K562 (cell line): ENCODE measurements at regions not wholly inside any gene's neighbourhood (a gene's known extent, or its start where the extent isn't known, plus 50 kb on each side); places are given as distances from the start of the nearest gene placed in this dataset.

Experiments
- ATAC-seq: fragments of 200-7000 bp; cut with Tn5 transposase; 3 replicates; pipeline ENCODE4 v1.9.1; 2020; ENCODE audit warnings: moderate library complexity
- BruUV-seq: library from RNA; stranded (reverse); fragments of 400-500 nt; replicated peaks from 2 replicates; lab custom pipeline; 2021; lab: Mats Ljungman, UMichigan
- CTCF ChIA-PET: fragments of 300-600 bp; formaldehyde crosslinking; extraction: SDS; loops from one replicate; lab custom pipeline; 2021; ENCODE audit warnings: low intra/inter-chr PET ratio; lab: Yijun Ruan, JAX
- POLR2A ChIA-PET: fragments of 300-600, 350-650 bp; sonication (Branson Sonifier 250); formaldehyde crosslinking; extraction: SDS; loops from one replicate; lab custom pipeline; 2021; ENCODE audit warnings: antibody characterized with exemption, inconsistent platforms; lab: Yijun Ruan, JAX
- DNase-seq, 4 experiments: peaks; one replicate each; pipeline versions ENCODE4 v3.0.0 to v3.0.0-alpha.2; 2011 to 2018; ENCODE audit warnings: low spot score in 3 of 4, mixed read lengths in 3 of 4; ENCODE audit errors: extremely low read depth in 1 of 4
- FAIRE-seq: peaks from 2 replicates; lab custom pipeline; 2011; peaks lifted over from hg19 to GRCh38; lab: Jason Lieb, UNC
- H2AFZ ChIP-seq: 2 replicates; pipeline ENCODE4 v1.6.0; 2011; ENCODE audit warnings: low read depth, low read length, control low read depth, inconsistent platforms
- H3K27ac ChIP-seq: fragments of 200-600 bp; 3 replicates; pipeline ENCODE4 v1.8.0; 2011; ENCODE audit warnings: low read depth, mild to moderate bottlenecking, control low read depth, inconsistent platforms, low read length, moderate library complexity, mixed read lengths; ENCODE audit errors: extremely low read depth
- H3K27me3 ChIP-seq, 2 experiments: fragments of 300-600 bp in 1 of 2; 2 replicates in 1 of 2; 3 replicates in 1 of 2; pipeline versions ENCODE4 v1.6.0 to v1.8.0; 2011; ENCODE audit warnings: inconsistent platforms in 2 of 2, low read length in 2 of 2, mild to moderate bottlenecking in 1 of 2, mixed read lengths in 1 of 2, moderate library complexity in 1 of 2; ENCODE audit not compliant: control insufficient read depth in 2 of 2, insufficient read depth in 2 of 2
- H3K36me3 ChIP-seq: fragments of 300-600 bp; 3 replicates; pipeline ENCODE4 v1.8.0; 2011; ENCODE audit warnings: mild to moderate bottlenecking, low read length, inconsistent platforms; ENCODE audit not compliant: control insufficient read depth, insufficient read depth
- H3K4me1 ChIP-seq, 2 experiments: fragments of 200-600 bp in 1 of 2; replicated peaks in 1 of 2; 2 replicates in 1 of 2; 3 replicates in 1 of 2; pipeline versions ENCODE4 v1.5.1 to v1.8.0; 2011; ENCODE audit warnings: inconsistent platforms in 2 of 2, low read length in 2 of 2, mild to moderate bottlenecking in 1 of 2, mixed read lengths in 1 of 2, moderate library complexity in 1 of 2; ENCODE audit not compliant: control insufficient read depth in 2 of 2, insufficient read depth in 2 of 2
- H3K4me2 ChIP-seq: 2 replicates; pipeline ENCODE4 v1.6.1; 2011; ENCODE audit warnings: low read length, control low read depth, inconsistent platforms, mixed read lengths; ENCODE audit not compliant: insufficient read depth
- H3K4me3 ChIP-seq: fragments of 200-600 bp; sonication (generic), shearing (Covaris generic); 2 replicates; pipeline ENCODE4 v1.5.1; 2016; ENCODE audit warnings: control low read depth, inconsistent platforms
- H3K79me2 ChIP-seq: fragments of 200-600 bp; 3 replicates; pipeline ENCODE4 v1.8.0; 2011; ENCODE audit warnings: low read length, inconsistent platforms; ENCODE audit not compliant: control insufficient read depth, insufficient read depth
- H3K9ac ChIP-seq, 2 experiments: 2 replicates each; pipeline versions ENCODE4 v1.6.0 to v1.6.1; 2011; ENCODE audit warnings: low read depth in 2 of 2, low read length in 2 of 2, control low read depth in 1 of 2, inconsistent platforms in 1 of 2, mild to moderate bottlenecking in 1 of 2, mixed read lengths in 1 of 2; ENCODE audit not compliant: insufficient read depth in 1 of 2
- H3K9me1 ChIP-seq: one replicate; pipeline ENCODE4 v1.6.0; 2011; ENCODE audit warnings: inconsistent platforms, mild to moderate bottlenecking, low read length, moderate library complexity; ENCODE audit not compliant: control insufficient read depth, insufficient read depth
- H3K9me3 ChIP-seq: replicated peaks from 2 replicates; pipeline ENCODE4 v1.5.1; 2011; ENCODE audit warnings: low read depth, low read length, inconsistent platforms; ENCODE audit not compliant: control insufficient read depth, insufficient read depth
- H4K20me1 ChIP-seq: replicated peaks from 2 replicates; pipeline ENCODE4 v1.6.1; 2011; ENCODE audit warnings: low read length, inconsistent platforms, mixed read lengths; ENCODE audit not compliant: control insufficient read depth, insufficient read depth
- CEBPB ChIP-seq: fragments of 450-650 bp; IDR thresholded peaks from 2 replicates; pipeline ENCODE4 v1.6.1; 2016; ENCODE audit warnings: missing genetic modification characterization, missing compliant biosample characterization
- CEBPG ChIP-seq, 3 experiments: fragments of 200-800 bp in 1 of 3; sonication (Bioruptor generic) in 1 of 3; sonication (generic) in 1 of 3; formaldehyde crosslinking in 1 of 3; IDR thresholded peaks in 2 of 3; conservative IDR thresholded peaks in 1 of 3; 2 replicates each; pipeline versions ENCODE4 v1.6.1 to v1.8.0; 2016 to 2022; ENCODE audit warnings: missing compliant biosample characterization in 2 of 3, missing genetic modification characterization in 2 of 3, mild to moderate bottlenecking in 1 of 3, missing genetic modification reagents in 1 of 3
- DACH1 ChIP-seq: fragments of 450-650 bp; IDR thresholded peaks from 2 replicates; pipeline ENCODE4 v1.6.1; 2018; ENCODE audit not compliant: partially characterized antibody
- HOXB6 ChIP-seq: fragments of 250-450 bp; sonication (Bioruptor Pico); IDR thresholded peaks from 2 replicates; pipeline ENCODE4 v1.5.1; 2022; ENCODE audit warnings: mild to moderate bottlenecking, borderline replicate concordance
- KDM1A ChIP-seq, 2 experiments: fragments of 450-650 bp; IDR thresholded peaks; 2 replicates each; pipeline ENCODE4 v1.6.1; 2016; ENCODE audit warnings: mild to moderate bottlenecking in 2 of 2
- RFX5 ChIP-seq: IDR thresholded peaks from 2 replicates; pipeline ENCODE4 v1.6.1; 2011; ENCODE audit warnings: low read depth, mild to moderate bottlenecking, improper control_type of control experiment, low read length
- ZNF311 ChIP-seq: fragments of 250-450 bp; sonication (Bioruptor Pico); IDR thresholded peaks from 2 replicates; pipeline ENCODE4 v1.4.0; 2020; ENCODE audit warnings: mild to moderate bottlenecking, moderate library complexity
- WGBS: fragments of 100-300 bp; shearing (Covaris generic); methylation state at CpG from one replicate; pipeline ENCODE4 v1.1.6; 2016; ENCODE audit warnings: low coverage, mixed read lengths; ENCODE audit not compliant: insufficient coverage; ENCODE audit errors: missing lambda C conversion rate; 5-methylcytosine and 5-hydroxymethylcytosine counted together
- in situ Hi-C: fragments of 300-500 bp; cut with MboI; formaldehyde crosslinking; loops from 4 replicates; pipeline ENCODE4 v1.15.0; 2018; ENCODE audit warnings: inconsistent platforms, mixed read lengths
- intact Hi-C: fragments of 100-400 bp; cut with micrococcal nuclease; formaldehyde crosslinking; loops from 2 replicates; pipeline ENCODE4 v1.14.2; 2022
- TF ChIP-seq, protein P1 (sequence below): fragments of 250-450 bp; sonication (Bioruptor Pico); IDR thresholded peaks from 2 replicates; pipeline ENCODE4 v1.4.0; 2020

DNA sequence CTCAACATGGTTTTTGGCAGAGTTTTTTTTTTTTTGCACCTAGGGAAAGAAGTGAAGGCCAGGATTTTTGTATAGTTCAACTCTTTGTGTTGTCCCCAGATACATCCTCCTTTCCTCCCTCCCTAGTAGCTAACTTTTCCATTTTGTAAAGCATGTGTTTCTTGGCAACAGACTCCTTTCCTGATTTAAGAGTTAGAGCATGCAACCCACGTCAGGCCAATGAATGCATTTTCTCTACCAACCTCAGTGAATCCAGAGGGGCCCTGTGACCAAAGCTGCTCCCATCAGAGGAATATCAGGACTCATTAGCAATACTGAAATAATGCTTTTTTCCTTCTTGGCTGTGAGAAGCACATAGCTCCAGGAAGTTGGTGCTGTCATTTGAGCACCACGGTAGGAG lies 287.2 kb downstream of the LMO4 start:
- H3K9me1 ChIP-seq: no peaks in the 10 kb centered on the region
- H3K4me3 ChIP-seq: no peak overlapping the region
- no TSS peak for BruUV-seq
- H3K9me3 ChIP-seq: no peaks in the 10 kb centered on the region
- H3K4me1 ChIP-seq: no peaks in the 10 kb centered on the region
- H3K27me3 ChIP-seq: no peaks in the 10 kb centered on the region
- H3K9ac ChIP-seq: no peak overlapping the region
- H2AFZ ChIP-seq: no peak overlapping the region
- 0% methylated on average over 2 of the region's 2 CpGs for WGBS
- no peaks in the 10 kb centered on the region for H3K36me3 ChIP-seq
- H3K27ac ChIP-seq: no peak overlapping the region
- H4K20me1 ChIP-seq: no peaks in the 10 kb centered on the region
- ChIA-PET CTCF (no interaction called here), POLR2A (no interaction called here)
- TF ChIP-seq KDM1A (IDR thresholded peaks at IDR 0.05) (no peak), RFX5 (no peak), ZNF311 (no peak)
- TF ChIP-seq, protein P1, sequence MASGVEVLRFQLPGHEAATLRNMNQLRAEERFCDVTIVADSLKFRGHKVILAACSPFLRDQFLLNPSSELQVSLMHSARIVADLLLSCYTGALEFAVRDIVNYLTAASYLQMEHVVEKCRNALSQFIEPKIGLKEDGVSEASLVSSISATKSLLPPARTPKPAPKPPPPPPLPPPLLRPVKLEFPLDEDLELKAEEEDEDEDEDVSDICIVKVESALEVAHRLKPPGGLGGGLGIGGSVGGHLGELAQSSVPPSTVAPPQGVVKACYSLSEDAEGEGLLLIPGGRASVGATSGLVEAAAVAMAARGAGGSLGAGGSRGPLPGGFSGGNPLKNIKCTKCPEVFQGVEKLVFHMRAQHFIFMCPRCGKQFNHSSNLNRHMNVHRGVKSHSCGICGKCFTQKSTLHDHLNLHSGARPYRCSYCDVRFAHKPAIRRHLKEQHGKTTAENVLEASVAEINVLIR (CRISPR knock-in tag): no peak
- ATAC-seq (no peak), DNase-seq (no peak), FAIRE-seq (no peak)
- H3K4me2 ChIP-seq: no peak overlapping the region
- in situ Hi-C loops: no loop called here
- intact Hi-C loops: no loop called here
- no peaks in the 10 kb centered on the region for H3K79me2 ChIP-seq

DNA sequence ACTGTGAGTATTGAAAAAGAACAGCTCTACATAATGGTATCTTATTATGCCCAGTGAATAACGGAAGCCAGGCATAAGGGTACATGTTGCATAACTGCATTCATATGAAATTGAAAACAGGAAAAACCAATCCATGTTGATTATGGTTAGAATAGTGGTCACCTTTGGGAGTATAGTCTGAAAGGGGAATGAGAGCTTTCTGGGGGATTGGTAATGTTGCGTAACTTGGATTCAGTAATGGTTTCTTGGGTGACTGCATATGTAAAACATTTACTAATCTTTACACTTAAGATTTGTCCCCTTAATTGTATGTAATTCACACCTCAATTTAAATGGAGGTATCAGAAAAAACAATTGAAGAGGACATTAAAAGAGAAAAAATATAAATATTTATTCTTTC lies 292.1 kb downstream of the LMO4 start:
- Histone ChIP-seq H3K4me2 (no peak overlapping the region), H3K9me1 (no peaks in the 10 kb centered on the region), H3K27ac (no peak overlapping the region), H4K20me1 (no peaks in the 10 kb centered on the region), H3K79me2 (no peaks in the 10 kb centered on the region), H2AFZ (no peak overlapping the region), H3K4me3 (no peak overlapping the region), H3K9ac (no peak overlapping the region), H3K4me1 (no peaks in the 10 kb centered on the region; a peak in 1 of 5 replicates), H3K27me3 (no peaks in the 10 kb centered on the region), H3K36me3 (no peaks in the 10 kb centered on the region), H3K9me3 (no peaks in the 10 kb centered on the region)
- intact Hi-C loops (no loop called here), in situ Hi-C loops (no loop called here)
- ChIA-PET CTCF (no interaction called here), POLR2A (no interaction called here)
- no peak for TF ChIP-seq CEBPG (CRISPR knock-in tag; IDR thresholded peaks at IDR 0.05)
- TF ChIP-seq CEBPG (tag; conservative IDR thresholded peaks at IDR 0.05 in 1 of 2, IDR thresholded peaks at IDR 0.05 in 1 of 2): peak; percentile 20 to 65; a peak in 1 of 4 replicates
- TF ChIP-seq DACH1: no peak
- TF ChIP-seq CEBPB (tag): peak; percentile 71
- TF ChIP-seq HOXB6 (CRISPR knock-in tag): no peak
- ATAC-seq: no peak
- BruUV-seq: no TSS peak
- 9% methylated on average over 2 of the region's 2 CpGs for WGBS
- FAIRE-seq: no peak
- DNase-seq: no peak
